ENCODE measurements at regions not wholly inside any gene's neighbourhood (a gene's known extent, or its start where the extent isn't known, plus 50 kb on each side); places are given as distances from the start of the nearest gene placed in this dataset.

- TF ChIP-seq KDM1A (IDR thresholded peaks at IDR 0.05; ENCODE audit: borderline replicate concordance, low read length) (no peak), POLR2AphosphoS5 (IDR thresholded peaks at IDR 0.05; ENCODE audit: low read depth, low read length) (no peak), RAD21 (IDR thresholded peaks at IDR 0.05 in 1 of 2, conservative IDR thresholded peaks at IDR 0.05 in 1 of 2; ENCODE audit: low read depth in 2 of 2, low read length in 2 of 2) (no peak), SP1 (IDR thresholded peaks at IDR 0.05; ENCODE audit: low read depth, low read length) (no peak), TAF1 (IDR thresholded peaks at IDR 0.05; ENCODE audit: low read depth, low read length) (no peak), POLR2A (IDR thresholded peaks at IDR 0.05; ENCODE audit: control extremely low read depth in 1 of 2, low read depth in 2 of 2, low read length in 2 of 2) (no peak), KDM5A (IDR thresholded peaks at IDR 0.05; ENCODE audit: low read length) (no peak), E2F6 (IDR thresholded peaks at IDR 0.05) (no peak)
- TF ChIP-seq, protein P1, sequence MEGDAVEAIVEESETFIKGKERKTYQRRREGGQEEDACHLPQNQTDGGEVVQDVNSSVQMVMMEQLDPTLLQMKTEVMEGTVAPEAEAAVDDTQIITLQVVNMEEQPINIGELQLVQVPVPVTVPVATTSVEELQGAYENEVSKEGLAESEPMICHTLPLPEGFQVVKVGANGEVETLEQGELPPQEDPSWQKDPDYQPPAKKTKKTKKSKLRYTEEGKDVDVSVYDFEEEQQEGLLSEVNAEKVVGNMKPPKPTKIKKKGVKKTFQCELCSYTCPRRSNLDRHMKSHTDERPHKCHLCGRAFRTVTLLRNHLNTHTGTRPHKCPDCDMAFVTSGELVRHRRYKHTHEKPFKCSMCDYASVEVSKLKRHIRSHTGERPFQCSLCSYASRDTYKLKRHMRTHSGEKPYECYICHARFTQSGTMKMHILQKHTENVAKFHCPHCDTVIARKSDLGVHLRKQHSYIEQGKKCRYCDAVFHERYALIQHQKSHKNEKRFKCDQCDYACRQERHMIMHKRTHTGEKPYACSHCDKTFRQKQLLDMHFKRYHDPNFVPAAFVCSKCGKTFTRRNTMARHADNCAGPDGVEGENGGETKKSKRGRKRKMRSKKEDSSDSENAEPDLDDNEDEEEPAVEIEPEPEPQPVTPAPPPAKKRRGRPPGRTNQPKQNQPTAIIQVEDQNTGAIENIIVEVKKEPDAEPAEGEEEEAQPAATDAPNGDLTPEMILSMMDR (IDR thresholded peaks at IDR 0.05; ENCODE audit: control extremely low read depth in 1 of 3, insufficient read depth in 1 of 3, low read depth in 1 of 3, low read length in 3 of 3), result no peak
- TF ChIP-seq, protein P2, sequence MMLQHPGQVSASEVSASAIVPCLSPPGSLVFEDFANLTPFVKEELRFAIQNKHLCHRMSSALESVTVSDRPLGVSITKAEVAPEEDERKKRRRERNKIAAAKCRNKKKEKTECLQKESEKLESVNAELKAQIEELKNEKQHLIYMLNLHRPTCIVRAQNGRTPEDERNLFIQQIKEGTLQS (IDR thresholded peaks at IDR 0.05; ENCODE audit: insufficient read depth, low read depth, low read length), result no peak
Observed at GRCh38 chr9:92187390-92187789, 72.2 kb upstream of the SPTLC1 start.

Measured in H1 (cell line).